ENCODE measurements at regions not wholly inside any gene's neighbourhood (a gene's known extent, or its start where the extent isn't known, plus 50 kb on each side); places are given as distances from the start of the nearest gene placed in this dataset.

DNA sequence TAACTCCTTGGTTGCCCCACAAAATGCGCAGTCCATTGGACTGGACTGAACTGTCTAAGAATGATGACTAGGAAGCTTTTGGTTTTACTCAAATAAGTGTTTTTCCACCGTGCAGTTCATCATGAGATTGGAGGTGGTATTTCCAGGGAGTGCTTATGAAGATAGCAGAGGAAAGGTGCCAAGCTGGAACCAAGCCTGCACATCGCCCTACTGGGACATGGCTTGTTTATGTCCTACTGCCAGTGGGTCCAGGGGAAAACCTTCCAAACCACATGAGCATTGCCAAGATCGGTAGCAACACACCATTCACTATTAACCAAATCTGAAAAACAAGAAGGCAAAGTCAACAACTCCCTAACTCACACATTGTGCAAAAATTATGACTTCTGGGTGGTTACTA lies 54.7 kb upstream of the DSCAM start:
- Mint-ChIP-seq H3K4me1 (no peaks in the 10 kb centered on the region), H3K4me3 (no peak overlapping the region)
- DNase-seq (ENCODE audit: low read depth, low spot score) = no peak

DNA sequence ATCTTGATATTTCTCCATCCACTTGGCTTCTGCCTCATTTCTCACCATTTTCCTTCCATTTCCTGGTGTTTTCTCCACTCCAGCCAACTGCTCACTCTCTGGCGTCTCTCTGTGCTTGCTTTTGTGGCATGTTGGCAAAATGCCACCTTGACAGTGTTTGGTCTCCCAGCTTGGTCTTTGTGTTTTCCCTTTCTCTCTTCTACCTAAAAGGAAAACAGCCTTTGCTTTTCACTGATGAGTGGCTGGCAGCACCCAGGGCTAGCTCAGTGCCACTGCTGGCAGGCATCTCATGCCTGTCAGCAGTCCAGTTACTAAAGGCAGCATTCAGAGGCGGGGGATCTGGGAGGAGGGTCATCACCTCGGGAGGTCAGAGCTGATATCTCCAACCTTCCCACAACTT lies 55.3 kb upstream of the DSCAM start:
- Mint-ChIP-seq H3K27me3 (ENCODE audit: low read depth) (no peaks in the 10 kb centered on the region), H3K4me3 (no peak overlapping the region), H3K4me1 (no peaks in the 10 kb centered on the region), H3K9me3 (peaks cover 4% of the 10 kb centered on the region), H3K27ac (ENCODE audit: unreplicated experiment) (no peak overlapping the region), H3K36me3 (ENCODE audit: low read depth) (peaks cover 4% of the 10 kb centered on the region)
- DNase-seq (ENCODE audit: low read depth, low spot score) = no peak
- TF ChIP-seq, protein P1, sequence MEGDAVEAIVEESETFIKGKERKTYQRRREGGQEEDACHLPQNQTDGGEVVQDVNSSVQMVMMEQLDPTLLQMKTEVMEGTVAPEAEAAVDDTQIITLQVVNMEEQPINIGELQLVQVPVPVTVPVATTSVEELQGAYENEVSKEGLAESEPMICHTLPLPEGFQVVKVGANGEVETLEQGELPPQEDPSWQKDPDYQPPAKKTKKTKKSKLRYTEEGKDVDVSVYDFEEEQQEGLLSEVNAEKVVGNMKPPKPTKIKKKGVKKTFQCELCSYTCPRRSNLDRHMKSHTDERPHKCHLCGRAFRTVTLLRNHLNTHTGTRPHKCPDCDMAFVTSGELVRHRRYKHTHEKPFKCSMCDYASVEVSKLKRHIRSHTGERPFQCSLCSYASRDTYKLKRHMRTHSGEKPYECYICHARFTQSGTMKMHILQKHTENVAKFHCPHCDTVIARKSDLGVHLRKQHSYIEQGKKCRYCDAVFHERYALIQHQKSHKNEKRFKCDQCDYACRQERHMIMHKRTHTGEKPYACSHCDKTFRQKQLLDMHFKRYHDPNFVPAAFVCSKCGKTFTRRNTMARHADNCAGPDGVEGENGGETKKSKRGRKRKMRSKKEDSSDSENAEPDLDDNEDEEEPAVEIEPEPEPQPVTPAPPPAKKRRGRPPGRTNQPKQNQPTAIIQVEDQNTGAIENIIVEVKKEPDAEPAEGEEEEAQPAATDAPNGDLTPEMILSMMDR (conservative IDR thresholded peaks at IDR 0.05) = no peak

More for the DNA sequence above, 54.7 kb upstream of the DSCAM start:
- Mint-ChIP-seq H3K9me3 (peaks cover 7% of the 10 kb centered on the region), H3K36me3 (ENCODE audit: low read depth) (peaks cover 4% of the 10 kb centered on the region), H3K27ac (ENCODE audit: unreplicated experiment) (no peak overlapping the region), H3K27me3 (ENCODE audit: low read depth) (no peaks in the 10 kb centered on the region)
- TF ChIP-seq, protein P1 (conservative IDR thresholded peaks at IDR 0.05) = no peak

DNA sequence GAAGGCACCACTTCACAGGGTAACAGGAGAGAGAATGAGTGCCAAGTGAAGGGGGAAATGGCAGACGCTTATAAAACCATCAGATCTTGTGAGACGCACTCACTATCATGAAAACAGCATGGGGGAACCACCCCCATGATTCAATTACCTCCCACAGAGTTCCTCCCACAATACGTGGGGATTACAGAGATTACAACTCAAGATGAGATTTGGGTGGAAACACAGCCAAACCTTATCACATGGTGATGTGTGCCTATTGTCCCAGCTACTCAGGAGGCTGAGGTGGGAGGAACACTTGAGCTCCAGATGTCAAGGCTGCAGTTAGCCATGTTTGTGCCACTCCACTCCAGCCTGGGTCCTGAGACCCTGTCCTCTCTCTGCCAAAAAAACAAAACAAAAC lies 56.0 kb upstream of the DSCAM start:
- no peak overlapping the region for H3K27ac Mint-ChIP-seq (ENCODE audit: unreplicated experiment)
- H3K36me3 Mint-ChIP-seq (ENCODE audit: low read depth) = peaks cover 4% of the 10 kb centered on the region
- H3K4me1 Mint-ChIP-seq = no peaks in the 10 kb centered on the region
- peaks cover 4% of the 10 kb centered on the region for H3K9me3 Mint-ChIP-seq
- no peak for DNase-seq (ENCODE audit: low read depth, low spot score)
- H3K27me3 Mint-ChIP-seq (ENCODE audit: low read depth) = no peaks in the 10 kb centered on the region
- no peak overlapping the region for H3K4me3 Mint-ChIP-seq
- TF ChIP-seq, protein P1 (conservative IDR thresholded peaks at IDR 0.05) = no peak

DNA sequence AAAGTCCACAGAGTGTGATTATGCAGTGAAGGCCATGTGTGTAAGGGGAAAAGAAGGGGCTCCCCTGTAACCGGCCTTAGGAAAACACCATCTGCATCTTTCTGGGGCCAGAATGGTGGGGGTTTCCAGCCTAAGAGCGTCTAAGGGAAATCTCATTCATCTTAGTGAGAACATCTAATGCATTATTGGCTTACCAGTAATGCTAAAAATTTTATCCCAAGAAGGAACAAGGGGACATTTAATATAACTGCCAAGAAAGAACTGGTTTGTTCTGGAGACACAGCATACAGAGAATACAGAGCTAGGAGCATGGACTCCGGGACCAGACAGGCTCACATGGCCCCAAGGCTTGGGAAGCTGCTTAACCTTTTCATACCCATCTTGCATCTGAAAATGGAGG lies 58.3 kb upstream of the DSCAM start:
- Mint-ChIP-seq H3K4me3 (no peak overlapping the region), H3K27me3 (ENCODE audit: low read depth) (no peaks in the 10 kb centered on the region), H3K4me1 (no peaks in the 10 kb centered on the region), H3K36me3 (ENCODE audit: low read depth) (no peaks in the 10 kb centered on the region), H3K9me3 (no peaks in the 10 kb centered on the region), H3K27ac (ENCODE audit: unreplicated experiment) (no peak overlapping the region)
- TF ChIP-seq, protein P1 (conservative IDR thresholded peaks at IDR 0.05) = no peak
- no peak for DNase-seq (ENCODE audit: low read depth, low spot score)

DNA sequence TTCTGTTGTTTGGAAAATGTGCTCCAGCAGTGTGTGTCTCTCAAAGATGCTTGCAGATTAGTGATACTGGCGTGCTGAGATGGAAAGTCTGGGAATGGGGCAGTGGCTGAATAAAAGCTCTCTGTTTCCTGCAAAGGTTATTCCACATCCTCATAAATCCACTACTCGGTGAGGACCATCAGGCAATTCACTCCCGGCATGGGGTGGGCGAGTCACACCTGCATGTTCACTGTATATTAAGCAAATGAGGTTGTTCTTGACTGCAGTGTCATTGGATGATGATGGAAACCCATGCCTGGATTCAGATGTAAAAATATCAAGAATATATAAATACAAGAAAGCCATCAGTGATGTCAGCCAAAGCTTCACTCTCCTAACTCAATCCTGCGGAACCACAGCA lies 65.4 kb upstream of the DSCAM start:
- Mint-ChIP-seq H3K36me3 (ENCODE audit: low read depth) (no peaks in the 10 kb centered on the region), H3K4me3 (no peak overlapping the region), H3K9me3 (peaks cover 4% of the 10 kb centered on the region), H3K27ac (ENCODE audit: unreplicated experiment) (no peak overlapping the region), H3K27me3 (ENCODE audit: low read depth) (peaks cover 5% of the 10 kb centered on the region), H3K4me1 (no peaks in the 10 kb centered on the region)
- TF ChIP-seq, protein P1 (conservative IDR thresholded peaks at IDR 0.05) = no peak
- DNase-seq (ENCODE audit: low read depth, low spot score) = no peak

DNA sequence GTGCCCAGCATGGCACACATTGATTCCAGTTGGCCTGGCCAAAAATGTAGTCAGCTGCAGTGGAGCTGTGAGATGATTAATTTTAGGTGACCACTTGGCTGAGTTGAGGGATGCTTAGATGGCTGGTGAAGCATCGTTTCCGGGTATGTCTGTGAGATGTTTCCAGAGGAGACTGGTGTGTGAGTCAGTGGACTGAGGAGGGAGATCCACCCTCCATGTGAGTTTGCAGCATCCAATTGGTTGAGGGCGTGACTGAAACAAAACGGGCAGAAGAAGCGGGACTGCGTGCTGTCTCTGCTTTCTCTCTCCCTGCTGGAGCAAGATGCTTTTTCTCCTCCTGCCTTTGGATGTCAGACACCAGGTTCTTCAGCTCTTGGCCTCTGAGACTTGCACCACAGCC lies 68.2 kb upstream of the DSCAM start:
- no peaks in the 10 kb centered on the region for H3K4me1 Mint-ChIP-seq
- no peak overlapping the region for H3K27ac Mint-ChIP-seq (ENCODE audit: unreplicated experiment)
- TF ChIP-seq, protein P1 (conservative IDR thresholded peaks at IDR 0.05) = no peak
- H3K27me3 Mint-ChIP-seq (ENCODE audit: low read depth) = peaks cover 5% of the 10 kb centered on the region
- H3K9me3 Mint-ChIP-seq = peaks cover 6% of the 10 kb centered on the region
- H3K36me3 Mint-ChIP-seq (ENCODE audit: low read depth) = no peaks in the 10 kb centered on the region
- H3K4me3 Mint-ChIP-seq = no peak overlapping the region
- DNase-seq (ENCODE audit: low read depth, low spot score) = no peak

Measured in neural crest cell (in vitro differentiated cells).